ENCODE measurements at regions not wholly inside any gene's neighbourhood (a gene's known extent, or its start where the extent isn't known, plus 50 kb on each side); places are given as distances from the start of the nearest gene placed in this dataset.

DNA sequence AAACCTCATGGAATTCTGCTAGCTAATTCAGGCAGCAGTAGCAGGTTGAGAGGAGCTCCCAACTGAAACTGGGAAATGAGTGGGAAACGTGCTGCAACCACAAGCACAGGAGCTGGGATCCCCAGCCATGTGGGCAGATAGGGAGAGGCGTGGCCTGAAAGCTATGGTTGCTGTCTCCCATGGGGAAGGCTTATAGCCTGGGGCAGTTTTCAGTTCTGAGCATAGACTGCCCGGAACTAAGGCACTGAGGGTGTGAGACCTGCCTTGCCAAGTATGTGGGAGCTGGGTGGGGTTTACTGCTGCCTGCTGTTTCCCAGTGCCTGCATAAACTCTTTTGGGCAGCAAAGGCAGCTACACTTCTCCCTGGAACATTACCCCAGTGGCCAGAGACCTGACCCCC is 229.5 kb downstream of the TUSC7 start:
- DNase-seq: no peak

DNA sequence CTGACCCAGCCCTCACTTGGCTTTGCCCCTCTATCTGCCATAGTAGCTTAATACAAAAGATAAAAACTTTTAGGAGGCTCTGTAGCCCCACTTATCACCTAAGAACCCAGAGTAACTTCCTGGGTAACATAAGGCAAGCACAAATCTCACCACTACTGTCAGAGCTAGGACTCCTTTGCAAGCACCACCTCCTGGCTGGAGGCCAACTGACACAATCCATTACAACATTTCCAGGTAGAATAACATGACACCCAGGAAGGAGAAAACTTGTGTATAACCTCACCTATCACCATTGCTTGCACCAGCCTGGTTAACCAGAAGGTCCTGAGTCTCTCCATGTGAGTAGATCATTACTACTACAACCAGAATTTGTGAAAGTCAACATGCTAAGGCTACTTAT is 230.0 kb downstream of the TUSC7 start:
- no peak for DNase-seq

GRCh38 chr3:116940719-116941118 is 231.1 kb downstream of the TUSC7 start:
- no peak for DNase-seq

DNA sequence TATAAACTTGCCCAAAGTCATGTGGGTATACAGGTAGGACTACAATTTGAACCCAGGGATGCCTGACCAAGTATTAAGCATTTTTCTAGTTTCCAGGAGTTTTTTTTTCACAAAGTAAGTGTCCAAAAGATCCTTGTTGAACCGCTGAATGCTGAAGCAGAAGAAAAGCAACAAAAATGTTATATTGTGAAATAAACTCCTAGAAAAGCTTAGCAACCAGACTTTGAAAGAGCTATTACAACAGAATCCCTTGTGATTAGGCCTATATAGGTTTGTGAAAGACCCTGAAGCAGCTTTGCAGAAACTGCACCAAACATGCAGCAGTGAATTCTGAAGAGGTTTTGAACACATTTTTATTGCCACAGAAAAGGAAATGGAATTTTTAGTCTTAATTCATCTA is 236.8 kb downstream of the TUSC7 start:
- no peak for DNase-seq

DNA sequence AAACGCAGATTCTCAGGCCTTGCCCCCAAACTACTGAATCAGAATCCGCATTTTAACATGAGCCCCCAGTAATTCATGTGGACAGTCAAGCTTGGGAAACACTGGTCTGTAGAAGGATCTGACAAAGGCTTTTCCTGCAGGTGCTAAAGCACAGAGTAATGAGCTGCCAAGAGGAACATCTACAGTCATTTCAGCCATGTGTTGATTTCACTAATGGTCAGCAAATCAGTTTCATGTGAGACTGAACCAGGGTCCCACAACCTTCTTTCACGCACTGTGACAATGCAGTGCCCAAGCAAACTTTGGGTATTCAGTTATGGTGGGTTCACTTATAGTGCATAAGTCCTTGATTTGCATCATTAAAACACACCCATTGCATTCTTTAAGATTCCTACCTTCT is 237.6 kb downstream of the TUSC7 start:
- DNase-seq: no peak

DNA sequence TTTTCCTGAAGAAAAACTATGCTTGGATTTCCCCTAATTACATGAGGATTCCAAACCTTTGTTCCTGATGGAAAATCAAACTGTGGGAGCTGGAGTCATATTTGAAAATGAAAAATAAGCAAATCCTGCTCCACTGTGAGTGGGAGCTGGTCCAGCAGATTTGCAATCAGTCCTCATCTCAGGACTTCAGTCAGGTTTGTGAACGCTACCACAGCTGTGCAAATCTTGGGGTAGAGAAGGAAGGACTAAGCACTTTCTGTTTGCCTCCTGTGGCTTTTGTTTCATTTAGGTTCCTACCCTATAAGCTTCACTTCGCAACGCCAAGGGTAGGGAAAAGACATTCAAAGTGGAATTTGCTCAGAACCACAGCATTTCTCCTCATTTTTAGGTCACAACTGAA is 238.2 kb downstream of the TUSC7 start:
- no peak for DNase-seq

DNA sequence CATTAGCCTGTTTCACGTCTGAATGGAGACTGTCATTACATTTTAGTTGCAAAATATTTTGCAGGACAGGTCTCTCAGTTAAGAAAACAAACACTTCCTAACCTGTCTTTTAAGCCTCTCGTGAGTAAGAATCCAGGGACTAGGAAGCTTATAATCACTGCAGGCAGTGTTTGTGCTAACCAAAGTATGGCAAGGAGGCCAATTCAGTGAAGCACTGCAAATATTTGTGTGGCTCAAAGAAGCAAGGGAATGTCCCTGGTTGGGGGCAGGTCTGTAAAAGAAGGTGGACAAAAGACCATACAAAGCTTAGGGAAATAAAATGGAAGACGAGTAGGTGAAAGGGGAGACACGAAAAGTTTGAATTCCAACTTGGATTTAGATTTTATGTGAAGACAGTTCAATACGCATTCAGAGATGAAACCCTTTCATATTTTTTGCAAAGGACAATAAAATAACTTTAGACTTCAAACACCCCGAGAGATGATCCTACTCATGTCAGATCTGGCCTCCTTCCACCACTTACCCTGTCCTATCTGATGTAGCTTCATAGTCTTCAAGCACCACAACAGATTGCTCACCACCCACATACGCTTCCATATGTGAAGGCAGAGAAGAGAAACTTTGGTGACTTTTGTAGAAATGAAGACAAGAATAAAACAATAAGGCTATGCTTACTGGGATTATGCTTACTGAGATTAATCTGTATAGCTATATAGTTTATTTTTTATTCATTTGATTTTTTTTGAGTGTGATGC is 240.9 kb downstream of the TUSC7 start:
- DNase-seq: no peak

DNA sequence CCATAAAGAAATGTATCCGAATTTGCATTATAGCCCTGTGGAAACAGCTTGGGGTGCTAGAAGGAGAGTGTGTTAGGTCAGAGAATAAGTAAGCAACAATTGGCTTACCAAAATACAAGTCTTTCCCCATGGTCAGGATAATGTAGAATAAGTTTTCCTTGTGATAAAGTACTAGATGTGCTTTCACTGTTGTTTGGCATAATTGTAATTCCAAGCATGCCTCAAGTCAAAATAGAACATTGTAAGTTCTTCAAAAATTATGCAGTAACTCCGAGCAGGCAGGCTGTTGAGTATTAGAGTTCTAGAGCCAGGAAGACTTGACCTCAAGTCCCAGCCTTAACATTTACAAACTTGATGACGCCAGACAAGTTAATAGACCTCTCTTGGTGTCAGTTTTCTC is 242.0 kb downstream of the TUSC7 start:
- DNase-seq: no peak

DNA sequence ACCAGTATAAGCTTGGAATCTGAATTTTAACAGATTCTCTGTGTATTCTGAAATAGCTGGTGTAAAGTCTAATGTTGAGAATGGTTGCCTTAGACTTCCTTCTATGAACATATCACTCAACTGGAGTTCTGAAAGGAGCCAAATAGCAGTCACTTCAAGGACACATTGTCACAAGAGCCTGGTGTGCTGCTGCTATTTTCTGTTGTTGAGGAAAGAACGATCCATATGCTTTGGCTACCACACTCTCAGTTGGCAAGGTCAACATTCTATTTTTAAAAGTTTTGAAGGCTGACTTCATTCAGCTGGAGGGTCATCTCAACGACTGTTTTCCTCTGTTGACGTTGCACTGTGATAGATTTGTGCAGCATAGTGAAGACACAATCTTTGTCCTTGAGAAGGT is 248.7 kb downstream of the TUSC7 start:
- DNase-seq: no peak

DNA sequence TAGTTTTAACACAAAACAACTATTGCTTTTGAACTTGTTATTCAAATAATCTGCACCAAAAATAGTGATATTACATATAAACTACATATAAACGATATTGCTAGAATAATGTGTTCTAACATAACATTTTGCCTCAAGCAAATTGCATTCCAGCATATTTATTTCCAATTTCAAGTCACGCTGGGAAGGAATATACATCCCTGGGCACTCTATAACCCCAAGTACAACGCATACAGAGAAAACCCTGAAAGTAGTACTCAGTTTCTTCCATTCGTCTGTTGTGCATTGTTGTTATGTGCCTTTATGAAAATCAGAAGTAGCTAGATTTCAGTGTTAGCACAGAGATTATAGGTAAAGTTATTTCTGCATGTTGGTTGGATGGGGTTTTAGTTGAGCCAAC is 251.5 kb downstream of the TUSC7 start:
- no peak for DNase-seq

GRCh38 chr3:116963802-116964201 is 254.2 kb downstream of the TUSC7 start:
- no peak for DNase-seq

- DNase-seq: no peak
Observed at GRCh38 chr3:116966649-116967048, 257.1 kb downstream of the TUSC7 start.

DNA sequence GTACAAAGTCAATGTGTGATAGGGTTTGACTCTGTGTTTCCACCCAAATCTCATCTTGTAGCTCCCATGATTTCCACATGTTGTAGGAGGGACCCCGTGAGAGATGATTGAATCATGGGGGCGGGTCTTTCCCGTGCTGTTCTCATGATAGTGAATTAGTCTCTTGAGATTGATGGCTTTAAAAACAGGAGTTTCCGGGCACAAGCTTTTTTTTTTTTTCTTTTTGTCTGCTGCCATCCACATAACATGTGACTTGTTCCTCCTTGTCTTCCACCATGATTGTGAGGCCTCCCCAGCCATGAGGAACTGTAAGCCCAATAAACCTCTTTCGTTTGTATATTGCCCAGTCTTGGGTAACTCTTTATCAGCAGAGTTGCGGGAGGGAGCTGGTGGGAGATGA is 259.6 kb downstream of the TUSC7 start:
- no peak for DNase-seq

DNA sequence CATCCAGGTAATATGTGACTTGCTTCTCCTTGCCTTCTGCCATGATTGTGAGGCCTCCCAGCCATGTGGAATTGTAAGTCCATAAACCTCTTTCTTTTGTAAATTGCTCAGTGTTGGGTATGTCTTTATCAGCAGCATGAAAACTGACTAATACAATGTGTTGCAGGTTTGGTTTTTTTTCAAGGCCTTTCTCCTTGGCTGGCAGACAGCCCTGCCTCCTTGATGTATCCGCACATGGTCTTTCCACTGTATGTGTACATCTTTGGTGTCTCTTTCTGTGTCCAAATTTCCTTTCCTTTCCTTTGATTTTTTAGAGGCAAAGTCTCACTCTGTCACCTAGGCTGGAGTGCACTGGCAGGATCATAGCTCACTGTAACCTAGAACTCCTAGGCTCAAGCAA is 260.1 kb downstream of the TUSC7 start:
- no peak for DNase-seq

DNA sequence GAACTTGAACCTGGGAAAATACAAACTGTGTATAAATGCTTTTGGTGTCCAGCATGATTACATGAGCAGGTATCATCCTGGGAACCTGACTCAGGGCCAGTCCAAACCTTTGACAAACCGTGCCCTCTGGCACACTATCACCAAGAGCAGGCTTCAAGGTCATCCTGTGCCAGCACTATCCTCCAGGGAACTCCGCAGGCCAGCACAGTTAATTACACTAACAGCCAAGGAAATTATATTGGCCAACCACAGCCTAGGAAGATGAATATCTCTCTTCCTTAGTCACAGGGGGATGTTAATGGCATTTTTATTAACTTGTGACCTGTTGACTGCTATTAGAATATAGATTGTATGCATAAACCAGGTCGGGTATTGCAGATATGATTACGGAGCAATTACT is 262.0 kb downstream of the TUSC7 start:
- no peak for DNase-seq

GRCh38 chr3:116974702-116975101 is 265.1 kb downstream of the TUSC7 start:
- no peak for DNase-seq

GRCh38 chr3:116977441-116977840 is 267.9 kb downstream of the TUSC7 start:
- no peak for DNase-seq

- no peak for DNase-seq
Observed at GRCh38 chr3:116980099-116980498, 270.5 kb downstream of the TUSC7 start.

DNA sequence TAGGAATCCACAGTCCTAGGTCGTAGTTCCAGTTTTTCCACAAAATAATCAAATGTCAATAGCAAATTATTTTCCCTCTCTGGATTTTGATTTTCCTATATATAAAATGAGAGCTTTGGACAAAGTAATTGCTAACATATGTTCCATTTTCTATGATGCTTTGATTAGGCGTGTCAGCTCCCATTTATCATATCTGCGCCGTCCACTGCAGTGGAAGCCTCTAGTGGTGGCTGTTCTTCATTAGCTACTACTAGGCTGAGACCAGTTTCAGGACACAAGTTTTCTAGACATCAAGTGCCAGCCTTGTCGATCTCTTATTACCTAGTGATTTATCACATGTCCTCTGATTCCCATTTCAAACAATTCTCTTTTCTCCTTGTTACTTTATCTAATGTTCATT is 271.5 kb downstream of the TUSC7 start:
- no peak for DNase-seq

GRCh38 chr3:116984301-116984700 is 274.7 kb downstream of the TUSC7 start:
- no peak for DNase-seq

DNA sequence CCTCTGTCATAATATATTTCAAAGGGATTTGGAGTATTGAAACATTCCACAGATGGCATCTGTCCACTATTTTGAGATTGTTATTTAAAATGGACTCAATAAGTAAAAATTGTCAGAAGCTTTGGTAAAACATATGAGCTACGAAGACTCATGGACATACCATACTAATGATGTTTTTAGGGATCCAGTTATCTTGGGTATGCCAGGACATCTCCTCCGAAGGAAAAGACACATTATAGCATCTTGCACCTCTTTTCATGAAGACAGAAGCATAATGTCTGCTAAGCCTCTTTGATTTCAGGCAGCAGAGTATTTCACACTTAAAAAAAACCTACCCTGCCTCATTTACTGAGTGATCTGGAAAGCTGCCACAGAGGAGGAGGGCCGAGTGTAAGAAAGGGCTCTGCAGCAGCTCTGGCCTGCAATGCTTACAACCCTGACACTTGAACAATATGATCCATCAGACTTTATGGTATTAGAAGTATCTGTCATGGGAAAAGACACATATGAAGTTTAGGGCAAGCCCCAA is 284.8 kb downstream of the TUSC7 start:
- no peak for DNase-seq

GRCh38 chr3:117003501-117003900 is 293.9 kb downstream of the TUSC7 start:
- DNase-seq: no peak

- DNase-seq: no peak
Observed at GRCh38 chr3:117005274-117005673, 295.7 kb downstream of the TUSC7 start.

GRCh38 chr3:117005911-117006522 is 296.4 kb downstream of the TUSC7 start:
- no peak for DNase-seq

- DNase-seq: no peak
Observed at GRCh38 chr3:117010318-117010717, 300.7 kb downstream of the TUSC7 start.

Data from KG1 (cell line).